ENCODE measurements at regions not wholly inside any gene's neighbourhood (a gene's known extent, or its start where the extent isn't known, plus 50 kb on each side); places are given as distances from the start of the nearest gene placed in this dataset.
"Not testable (repeated sequence)": the region's sequence is repeated elsewhere in the genome, so short reads cannot be mapped to it uniquely, and the experiment has no call there.

- DNase-seq (ENCODE audit: low read depth), result no peak
Observed at GRCh38 chr4:94014484-94015136, 186.1 kb downstream of the ATOH1 start.

DNA sequence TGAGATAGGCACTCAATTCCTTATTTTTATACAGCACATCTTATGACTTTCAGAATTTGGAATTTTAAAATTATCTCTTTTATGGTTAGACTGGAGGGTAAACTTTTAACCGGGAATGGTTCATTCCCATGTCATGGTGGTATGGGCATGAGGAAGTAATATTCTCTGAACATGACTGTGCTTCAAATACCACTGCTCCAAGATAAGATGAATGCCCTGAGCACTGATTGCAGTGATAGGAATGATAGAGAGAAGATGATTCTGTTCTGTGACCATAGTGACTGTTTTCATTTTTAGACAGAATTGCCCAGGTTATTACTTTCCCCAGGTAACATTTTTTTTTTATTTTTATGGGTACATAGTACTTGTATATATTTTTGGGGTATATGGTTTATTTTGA lies 187.4 kb downstream of the ATOH1 start:
- no peak for DNase-seq (ENCODE audit: low read depth)

DNA sequence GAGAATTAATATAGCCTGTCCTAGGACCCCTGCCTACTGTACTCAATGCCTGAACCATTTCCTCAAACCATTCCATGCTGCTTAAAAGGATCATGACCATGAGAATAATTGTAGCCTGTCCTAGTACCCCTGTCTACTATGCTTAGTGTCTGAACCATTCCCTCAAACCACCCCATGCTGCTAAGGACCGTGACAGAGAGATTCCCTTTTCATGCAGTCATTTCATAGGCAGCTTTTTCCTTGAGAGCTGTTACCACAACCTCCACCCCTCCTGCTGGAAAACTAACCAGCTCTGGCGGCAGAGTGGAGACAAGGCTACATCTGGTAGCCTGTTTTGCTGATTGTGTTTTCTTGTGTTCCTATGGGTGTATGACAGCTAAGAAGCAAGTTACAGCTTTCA lies 174.9 kb upstream of the SMARCAD1 start:
- DNase-seq (ENCODE audit: low read depth), result no peak

DNA sequence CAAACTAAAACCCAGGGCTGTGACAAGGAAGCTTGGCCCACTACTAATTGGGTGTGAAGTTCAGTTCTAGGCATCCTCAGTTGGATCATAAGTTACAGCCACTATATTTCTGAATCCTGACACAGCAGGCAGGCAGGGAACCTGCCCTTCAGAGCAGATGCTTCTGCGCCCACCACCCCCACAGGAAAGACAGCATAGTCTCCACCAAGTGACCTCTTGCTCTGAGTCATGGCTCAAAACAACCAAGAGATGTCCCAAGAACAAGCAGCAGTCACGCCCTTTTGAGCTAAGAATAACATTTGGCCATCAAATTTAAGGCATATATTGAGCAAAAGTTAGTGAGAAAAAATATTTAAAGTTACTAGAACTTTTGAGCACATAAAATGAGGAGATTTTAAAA lies 170.7 kb upstream of the SMARCAD1 start:
- DNase-seq (ENCODE audit: low read depth), result peak; percentile 15

DNA sequence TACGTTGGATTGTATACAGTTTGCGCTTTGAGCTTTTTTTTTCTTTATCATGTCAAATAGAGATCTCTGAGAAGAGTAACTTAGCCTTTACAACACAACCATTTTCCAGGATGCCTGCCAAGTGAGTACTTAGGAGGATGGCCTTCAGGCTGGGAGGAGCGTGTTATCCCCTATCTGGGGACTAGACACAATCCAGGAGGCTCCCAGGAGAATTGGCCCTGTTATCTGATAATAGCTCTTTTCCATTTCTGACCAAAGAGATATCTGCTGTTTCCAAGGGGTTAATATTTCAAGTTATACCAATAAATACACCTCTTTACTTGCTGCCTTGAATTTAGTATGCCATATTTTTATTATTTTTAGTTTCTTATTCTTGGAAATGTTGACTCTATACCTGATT lies 169.5 kb upstream of the SMARCAD1 start:
- DNase-seq (ENCODE audit: low read depth), result no peak

- DNase-seq (ENCODE audit: low read depth), result no peak
Observed at GRCh38 chr4:94039226-94039625, 168.4 kb upstream of the SMARCAD1 start.

GRCh38 chr4:94044471-94044870 lies 163.2 kb upstream of the SMARCAD1 start:
- DNase-seq (ENCODE audit: low read depth), result not testable (repeated sequence)

DNA sequence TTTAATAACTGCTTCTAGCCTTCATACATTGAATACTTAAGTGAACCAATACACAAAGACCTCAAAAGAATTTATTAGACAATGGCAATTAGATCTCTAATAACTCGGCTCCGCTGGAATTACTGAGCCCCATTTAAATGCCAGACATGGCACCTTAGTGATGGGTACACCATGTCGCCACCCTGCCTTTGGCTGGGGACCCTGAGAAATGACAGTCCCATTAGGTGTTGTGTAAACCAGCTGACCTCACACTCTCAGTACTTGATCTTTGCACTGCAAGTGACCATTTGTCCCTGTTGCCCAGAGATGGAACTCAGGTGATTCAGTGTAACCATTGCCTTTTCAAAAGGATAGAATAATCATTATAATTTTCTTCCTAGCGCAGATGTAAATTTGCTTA lies 144.6 kb upstream of the SMARCAD1 start:
- DNase-seq (ENCODE audit: low read depth), result no peak

DNA sequence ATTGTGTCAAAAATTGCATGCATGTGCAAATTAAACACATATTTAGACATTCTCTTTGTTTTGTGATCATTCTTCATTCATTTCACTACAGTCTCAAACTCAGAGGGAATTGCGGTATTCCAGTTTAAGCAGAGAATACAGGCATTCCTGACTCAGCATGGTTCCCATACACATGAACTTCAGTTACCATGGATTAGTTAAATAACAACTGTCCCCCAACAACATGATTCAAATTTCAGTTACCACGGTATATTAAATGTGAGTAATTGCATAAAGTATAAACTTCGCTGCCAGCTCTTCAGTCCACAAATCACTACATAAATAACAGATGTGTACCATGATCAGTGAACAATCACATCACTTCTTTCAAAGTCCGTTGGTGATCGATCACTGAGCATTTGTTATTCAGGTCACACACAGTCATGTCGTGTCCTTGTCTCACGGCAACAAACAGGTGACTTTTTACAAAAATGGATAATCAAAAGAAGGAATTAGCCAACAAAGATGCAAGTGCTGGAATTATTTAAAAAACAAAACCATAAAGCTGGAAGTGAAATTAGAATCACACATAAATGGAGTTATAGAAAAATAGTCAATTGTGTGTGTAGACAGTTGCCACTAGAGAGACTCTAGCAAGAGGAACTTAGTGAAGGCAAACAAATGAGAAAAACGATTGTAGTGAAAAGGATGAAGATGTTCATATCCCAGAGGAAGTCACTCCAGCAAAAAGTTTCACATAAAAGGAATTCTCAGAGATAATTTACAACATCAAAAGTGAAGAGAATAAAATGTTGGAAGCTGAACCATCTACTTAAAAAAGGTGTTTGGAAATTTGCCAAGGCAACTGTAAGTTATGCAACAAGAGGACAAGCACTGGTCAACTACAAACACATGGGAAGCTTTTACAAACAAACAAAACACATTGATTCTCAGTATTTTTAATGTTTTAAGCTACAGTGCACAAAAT lies 138.6 kb upstream of the SMARCAD1 start:
- DNase-seq (ENCODE audit: low read depth), result no peak

DNA sequence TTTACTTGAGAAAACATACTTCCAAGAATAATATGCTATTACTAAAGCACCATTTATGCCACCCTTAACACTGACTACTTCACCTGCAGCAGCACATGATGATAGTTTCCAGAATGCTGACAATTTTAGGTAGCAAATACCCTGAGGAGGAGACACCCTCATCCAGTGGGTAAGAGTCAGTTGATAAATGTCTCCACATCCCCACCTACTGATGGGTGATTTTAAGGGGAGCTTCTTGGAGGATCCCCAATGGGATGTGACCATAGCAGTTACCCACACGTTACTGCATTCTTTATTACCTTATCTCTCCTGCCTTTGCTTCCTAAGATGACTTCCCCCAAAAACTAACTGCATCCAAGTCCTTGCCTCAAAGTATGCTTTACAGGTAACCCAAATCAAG lies 131.2 kb upstream of the SMARCAD1 start:
- no peak for DNase-seq (ENCODE audit: low read depth)

DNA sequence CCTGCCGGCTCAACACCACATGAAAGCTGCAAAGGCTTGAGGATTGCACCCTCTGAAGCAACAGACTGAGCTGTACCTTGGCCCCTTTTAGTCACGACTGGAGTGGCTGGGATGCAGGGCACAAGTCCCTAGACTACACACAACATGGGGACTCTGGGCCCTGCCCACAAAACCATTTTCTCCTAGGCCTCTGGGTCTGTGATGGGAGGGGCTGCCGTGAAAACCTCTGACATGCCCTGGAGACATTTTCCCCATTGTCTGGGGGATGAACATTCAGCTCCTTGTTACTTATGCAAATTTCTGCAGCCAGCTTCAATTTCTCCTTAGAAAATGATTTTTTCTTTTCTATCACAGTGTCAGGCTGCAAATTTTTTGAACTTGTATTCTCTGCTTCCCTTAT lies 123.5 kb upstream of the SMARCAD1 start:
- DNase-seq (ENCODE audit: low read depth), result no peak

GRCh38 chr4:94099141-94099540 lies 108.5 kb upstream of the SMARCAD1 start:
- not testable (repeated sequence) for DNase-seq (ENCODE audit: low read depth)

- no peak for DNase-seq (ENCODE audit: low read depth)
Observed at GRCh38 chr4:94112644-94113043, 95.0 kb upstream of the SMARCAD1 start.

DNA sequence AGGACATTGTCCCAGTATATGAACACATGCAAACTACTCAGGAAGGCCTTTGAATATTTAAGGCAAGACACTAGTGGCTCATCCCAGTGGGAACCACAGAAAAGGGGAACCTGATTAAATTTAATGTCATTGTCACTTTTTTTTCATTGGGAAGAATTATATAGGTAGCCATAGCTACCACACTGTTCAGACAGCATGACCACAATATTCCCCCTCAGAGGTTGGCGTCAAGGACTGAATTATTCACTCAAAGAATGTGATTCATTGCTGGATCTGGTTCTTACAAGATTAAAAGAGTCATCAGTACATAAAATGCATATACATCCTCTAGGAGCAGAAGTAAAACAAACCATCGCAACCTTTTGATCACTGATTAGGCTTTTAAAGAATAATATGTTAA lies 92.0 kb upstream of the SMARCAD1 start:
- no peak for DNase-seq (ENCODE audit: low read depth)

GRCh38 chr4:94116842-94117241 lies 90.8 kb upstream of the SMARCAD1 start:
- DNase-seq (ENCODE audit: low read depth), result no peak

DNA sequence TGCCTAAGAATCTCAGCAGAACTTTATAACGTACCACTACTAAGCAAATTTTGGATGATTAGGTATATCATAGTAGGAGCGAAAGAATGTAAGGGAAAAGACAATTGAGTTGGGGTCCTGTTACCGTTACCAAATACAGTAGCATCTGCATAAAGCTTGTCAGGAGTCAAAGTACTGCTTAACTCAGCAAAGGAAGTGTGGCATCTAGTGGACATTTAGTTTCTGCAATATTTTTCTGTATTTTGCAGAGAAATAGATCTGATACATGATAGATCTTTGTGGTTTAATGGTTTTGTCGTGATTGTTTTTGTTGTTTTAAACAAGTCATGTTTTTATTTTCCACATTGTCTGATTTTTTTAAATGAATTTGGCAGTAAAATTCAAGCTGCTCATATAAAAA lies 81.0 kb upstream of the SMARCAD1 start:
- DNase-seq (ENCODE audit: low read depth), result no peak

DNA sequence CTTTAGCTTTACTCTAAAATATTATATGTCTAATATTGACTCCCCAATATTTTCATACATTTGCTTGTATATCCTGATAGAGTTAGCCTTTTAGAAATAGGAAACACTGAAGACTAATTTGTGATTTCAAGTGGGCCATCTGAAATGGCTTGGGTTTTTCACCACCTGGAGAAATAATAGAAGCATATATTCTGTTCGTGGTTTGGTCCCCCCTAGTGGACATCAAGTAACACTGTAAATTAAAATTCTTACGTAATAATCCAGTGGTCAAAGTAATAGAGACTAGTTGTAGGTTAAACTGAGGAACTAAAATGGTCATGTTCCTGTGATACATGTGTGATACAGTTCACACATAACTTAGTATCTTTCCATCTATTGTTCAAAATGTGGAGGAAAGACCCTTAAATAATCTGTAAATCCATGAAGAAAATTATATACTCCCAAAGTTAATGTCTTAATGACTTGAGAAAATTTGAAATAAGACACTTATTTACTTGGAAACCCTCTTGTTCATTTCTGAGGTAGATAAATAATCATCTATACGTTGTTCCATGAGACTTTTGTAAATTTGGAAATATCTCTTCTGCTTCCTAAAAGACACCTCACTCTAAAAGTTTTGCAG lies 79.8 kb upstream of the SMARCAD1 start:
- DNase-seq (ENCODE audit: low read depth), result no peak

DNA sequence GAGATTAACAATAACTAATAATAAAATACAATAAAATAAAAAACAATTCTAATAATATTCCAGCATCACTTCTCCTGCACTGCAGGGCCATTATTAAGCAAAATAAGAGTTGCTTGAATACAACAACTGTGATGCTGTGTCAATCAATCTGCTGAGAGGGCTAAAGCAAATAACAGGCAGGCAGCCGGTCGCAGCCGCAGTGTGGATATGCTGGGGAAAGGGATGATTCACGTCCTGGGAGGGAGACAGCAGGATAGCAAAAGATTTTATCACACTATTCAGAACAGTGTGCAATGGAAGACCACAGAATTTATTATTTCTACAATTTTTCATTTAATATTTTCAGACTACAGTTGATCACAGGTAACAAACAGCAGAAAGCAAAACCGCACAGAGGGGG lies 76.5 kb upstream of the SMARCAD1 start:
- no peak for DNase-seq (ENCODE audit: low read depth)

GRCh38 chr4:94135701-94136100 lies 72.0 kb upstream of the SMARCAD1 start:
- no peak for DNase-seq (ENCODE audit: low read depth)

DNA sequence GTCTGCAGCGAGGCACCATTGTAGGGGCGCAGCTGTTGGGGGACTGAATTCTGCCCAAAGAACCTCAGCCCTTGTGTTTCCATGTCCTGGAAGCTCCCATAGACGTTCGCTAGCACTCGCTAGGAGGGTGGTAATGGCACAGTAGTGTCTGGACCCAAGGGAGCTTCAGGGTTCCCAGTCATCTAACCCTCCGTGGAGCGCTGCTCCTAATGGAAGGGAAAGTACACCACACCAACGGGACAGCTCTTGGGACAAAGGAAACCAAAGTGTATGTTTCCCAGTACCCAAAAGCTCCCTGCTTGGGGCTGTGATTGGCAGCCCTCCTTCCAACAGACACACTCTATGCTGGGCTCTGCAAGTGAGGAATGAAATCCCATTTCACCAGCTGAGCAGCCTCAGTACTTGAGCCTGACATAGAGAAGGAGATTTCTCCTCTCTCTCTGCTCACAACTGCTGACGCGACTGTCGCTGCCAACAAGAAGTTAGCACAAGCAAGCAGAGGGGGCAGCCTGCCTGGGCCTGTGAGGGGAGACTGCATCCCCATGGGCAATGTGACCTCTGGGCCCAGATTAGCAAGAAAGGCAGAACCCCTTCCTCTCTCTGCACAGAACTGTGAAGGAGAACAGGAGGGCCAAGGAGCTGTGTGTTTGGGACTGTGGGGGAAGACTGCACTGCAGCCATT lies 67.6 kb upstream of the SMARCAD1 start:
- no peak for DNase-seq (ENCODE audit: low read depth)

DNA sequence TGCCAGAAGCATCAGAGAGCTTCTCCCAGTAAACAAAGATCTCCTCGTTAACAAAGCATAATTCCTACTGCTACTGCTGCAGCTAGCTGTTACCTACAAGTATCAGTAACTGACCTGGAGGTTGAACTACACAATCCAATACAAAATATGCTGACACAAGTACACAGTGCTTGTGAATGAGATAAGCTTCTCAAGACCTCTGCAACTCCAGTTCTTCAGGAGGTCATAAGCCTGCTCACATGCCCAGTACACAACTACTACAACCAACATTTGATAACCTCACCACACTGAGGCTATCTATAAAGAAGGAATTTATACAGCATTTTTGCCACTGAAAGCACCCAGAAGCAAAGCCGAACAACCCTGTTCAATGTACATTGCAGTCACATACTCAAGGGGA lies 66.7 kb upstream of the SMARCAD1 start:
- no peak for DNase-seq (ENCODE audit: low read depth)

GRCh38 chr4:94148052-94148451 lies 59.6 kb upstream of the SMARCAD1 start:
- not testable (repeated sequence) for DNase-seq (ENCODE audit: low read depth)

Data from HS-5 (cell line).